Keratinocyte (primary cell): ENCODE measurements at regions not wholly inside any gene's neighbourhood (a gene's known extent, or its start where the extent isn't known, plus 50 kb on each side); places are given as distances from the start of the nearest gene placed in this dataset.

Experiments
- DNase-seq: peaks from one replicate; pipeline ENCODE4 v3.0.0-alpha.2; 2011; ENCODE audit warnings: low read depth, missing footprints, low spot score
- FAIRE-seq: peaks from 2 replicates; lab custom pipeline; 2011; peaks lifted over from hg19 to GRCh38; lab: Jason Lieb, UNC
- H2AFZ ChIP-seq: 2 replicates; pipeline ENCODE4 v1.6.0; 2012; ENCODE audit warnings: low read length, control low read depth, inconsistent platforms; ENCODE audit not compliant: control insufficient read depth
- H3K27ac ChIP-seq: 2 replicates; pipeline ENCODE4 v1.5.1; 2011; ENCODE audit warnings: low read length; ENCODE audit not compliant: control insufficient read depth, insufficient read depth
- H3K27me3 ChIP-seq: 3 replicates; pipeline ENCODE4 v1.6.0; 2011; ENCODE audit warnings: low read length; ENCODE audit not compliant: control insufficient read depth, insufficient read depth; ENCODE audit errors: extremely low read depth
- H3K36me3 ChIP-seq, 2 experiments: 2 replicates in 1 of 2; 3 replicates in 1 of 2; pipeline ENCODE4 v1.5.1; 2011; ENCODE audit warnings: low read length in 2 of 2, mild to moderate bottlenecking in 1 of 2; ENCODE audit not compliant: control insufficient read depth in 2 of 2, insufficient read depth in 2 of 2; ENCODE audit errors: extremely low read depth in 1 of 2
- H3K4me1 ChIP-seq: 3 replicates; pipeline ENCODE4 v1.5.1; 2011; ENCODE audit warnings: low read length; ENCODE audit not compliant: control insufficient read depth, insufficient read depth; ENCODE audit errors: extremely low read depth
- H3K4me2 ChIP-seq: 3 replicates; pipeline ENCODE4 v1.6.0; 2011; ENCODE audit warnings: low read depth, low read length; ENCODE audit not compliant: control insufficient read depth, insufficient read depth; ENCODE audit errors: extremely low read depth
- H3K4me3 ChIP-seq, 3 experiments: fragments of 200-600 bp in 1 of 3; sonication (generic) in 1 of 3; 2 replicates in 2 of 3; 3 replicates in 1 of 3; pipeline ENCODE4 v1.5.1; 2011 to 2016; ENCODE audit warnings: low read length in 3 of 3, mild to moderate bottlenecking in 3 of 3, control low read depth in 2 of 3, inconsistent platforms in 1 of 3, low read depth in 1 of 3, mixed read lengths in 1 of 3, mixed run types in 1 of 3, moderate library complexity in 1 of 3; ENCODE audit not compliant: control insufficient read depth in 2 of 3, insufficient read depth in 2 of 3; ENCODE audit errors: extremely low read depth in 1 of 3
- H3K79me2 ChIP-seq: 2 replicates; pipeline ENCODE4 v1.6.0; 2012; ENCODE audit warnings: low read length; ENCODE audit not compliant: control insufficient read depth, insufficient read depth
- H3K9ac ChIP-seq: 3 replicates; pipeline ENCODE4 v1.6.0; 2011; ENCODE audit warnings: low read length; ENCODE audit not compliant: control insufficient read depth, insufficient read depth; ENCODE audit errors: extremely low read depth
- H3K9me1 ChIP-seq: 3 replicates; pipeline ENCODE4 v1.6.0; 2011; ENCODE audit warnings: low read length; ENCODE audit not compliant: control insufficient read depth, insufficient read depth; ENCODE audit errors: extremely low read depth
- H3K9me3 ChIP-seq: 2 replicates; pipeline ENCODE4 v1.5.1; 2012; ENCODE audit warnings: low read depth, low read length; ENCODE audit not compliant: control insufficient read depth
- H4K20me1 ChIP-seq: 3 replicates; pipeline ENCODE4 v1.6.0; 2011; ENCODE audit warnings: low read length; ENCODE audit not compliant: control insufficient read depth, insufficient read depth; ENCODE audit errors: extremely low read depth
- CTCF ChIP-seq, 3 experiments: IDR thresholded peaks in 1 of 3; conservative IDR thresholded peaks in 1 of 3; optimal IDR thresholded peaks in 1 of 3; 2 replicates in 2 of 3; 3 replicates in 1 of 3; pipeline versions ENCODE3 to v1.5.1; 2011; ENCODE audit warnings: low read length in 3 of 3, mild to moderate bottlenecking in 3 of 3, moderate library complexity in 2 of 3, control low read depth in 1 of 3, inconsistent platforms in 1 of 3; ENCODE audit not compliant: insufficient read depth in 2 of 3; ENCODE audit errors: extremely low read depth in 1 of 3
- EZH2 ChIP-seq: IDR thresholded peaks from one replicate; pipeline ENCODE4 v1.6.1; 2012; ENCODE audit warnings: inconsistent platforms, mild to moderate bottlenecking, low read length, moderate library complexity
- dilution Hi-C: fragments of 300-500 bp; cut with MboI; formaldehyde crosslinking; loops from one replicate; pipeline ENCODE4 v1.7.0; 2020; ENCODE audit warnings: low sequenced_read_pairs; ENCODE audit not compliant: extremely low pct_ligation_motif_present

- TF ChIP-seq EZH2 (no peak), CTCF (optimal IDR thresholded peaks at IDR 0.05 in 1 of 3, IDR thresholded peaks at IDR 0.05 in 1 of 3, conservative IDR thresholded peaks at IDR 0.05 in 1 of 3; ENCODE audit: extremely low read depth in 1 of 3, insufficient read depth in 2 of 3, low read length in 3 of 3) (no peak)
- no peaks in the 10 kb centered on the region for H4K20me1 ChIP-seq
- H3K27ac ChIP-seq = no peak overlapping the region
- DNase-seq (no peak), FAIRE-seq (no peak)
- no peak overlapping the region for H3K4me2 ChIP-seq
- H3K9me3 ChIP-seq = no peaks in the 10 kb centered on the region
- no peak overlapping the region for H3K4me3 ChIP-seq
- dilution Hi-C loops = no loop called here
- no peak overlapping the region for H2AFZ ChIP-seq
- H3K36me3 ChIP-seq = no peaks in the 10 kb centered on the region
- no peaks in the 10 kb centered on the region for H3K4me1 ChIP-seq
- no peaks in the 10 kb centered on the region for H3K9me1 ChIP-seq
- H3K79me2 ChIP-seq = no peaks in the 10 kb centered on the region
- no peak overlapping the region for H3K9ac ChIP-seq
- no peaks in the 10 kb centered on the region for H3K27me3 ChIP-seq
Measured at GRCh38 chr1:163574119-163574518, 252.4 kb downstream of the NUF2 start.

DNA sequence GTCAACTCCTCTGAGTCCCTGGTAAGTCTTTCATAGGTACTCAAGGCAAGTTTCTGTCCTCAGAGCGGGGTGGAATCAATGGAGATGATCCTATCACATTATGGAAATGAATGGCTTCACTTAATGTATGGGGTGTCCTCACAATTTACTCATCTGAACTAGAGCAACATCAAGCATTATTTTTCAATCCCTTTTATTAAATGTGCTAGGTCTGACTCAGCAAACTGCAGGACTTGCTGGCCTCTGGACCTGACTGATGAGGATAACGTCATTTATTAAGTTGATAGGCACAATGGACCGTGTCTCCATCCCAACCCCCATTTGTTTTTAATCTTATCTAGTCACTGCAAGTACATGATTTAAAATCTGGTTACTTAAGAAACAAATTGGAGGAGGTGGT, 259.2 kb downstream of the NUF2 start:
- FAIRE-seq = no peak
- no peaks in the 10 kb centered on the region for H3K36me3 ChIP-seq
- no peak overlapping the region for H3K4me3 ChIP-seq
- dilution Hi-C loops = no loop called here
- no peaks in the 10 kb centered on the region for H3K9me1 ChIP-seq
- H3K4me2 ChIP-seq = no peak overlapping the region
- H3K9ac ChIP-seq = no peak overlapping the region
- no peak overlapping the region for H2AFZ ChIP-seq
- no peak for DNase-seq
- TF ChIP-seq EZH2 (no peak), CTCF (optimal IDR thresholded peaks at IDR 0.05 in 1 of 3, IDR thresholded peaks at IDR 0.05 in 1 of 3, conservative IDR thresholded peaks at IDR 0.05 in 1 of 3; ENCODE audit: extremely low read depth in 1 of 3, insufficient read depth in 2 of 3, low read length in 3 of 3) (no peak)
- no peaks in the 10 kb centered on the region for H3K79me2 ChIP-seq
- H4K20me1 ChIP-seq = no peaks in the 10 kb centered on the region
- no peaks in the 10 kb centered on the region for H3K27me3 ChIP-seq
- no peaks in the 10 kb centered on the region for H3K4me1 ChIP-seq
- H3K9me3 ChIP-seq = no peaks in the 10 kb centered on the region
- H3K27ac ChIP-seq = no peak overlapping the region
